HG02884 (cell line): ENCODE measurements at regions not wholly inside any gene's neighbourhood (a gene's known extent, or its start where the extent isn't known, plus 50 kb on each side); places are given as distances from the start of the nearest gene placed in this dataset.
A peak's percentile ranks its signal among the peaks of the same experiment; 100 is the strongest.

Experiments used
- ATAC-seq: cut with Tn5 transposase; IDR thresholded peaks from one replicate; pipeline ENCODE4 v1.9.1; 2021; ENCODE audit warnings: mild to moderate bottlenecking, moderate library complexity; ENCODE audit not compliant: unreplicated experiment

GRCh38 chr5:65068410-65068809 is 299.7 kb downstream of the CWC27 start:
- ATAC-seq: peak; percentile 35

- no peak for ATAC-seq
Observed at GRCh38 chr5:65070026-65070425, 301.3 kb downstream of the CWC27 start.

- ATAC-seq: no peak
Observed at GRCh38 chr5:65072850-65073249, 304.1 kb downstream of the CWC27 start.

DNA sequence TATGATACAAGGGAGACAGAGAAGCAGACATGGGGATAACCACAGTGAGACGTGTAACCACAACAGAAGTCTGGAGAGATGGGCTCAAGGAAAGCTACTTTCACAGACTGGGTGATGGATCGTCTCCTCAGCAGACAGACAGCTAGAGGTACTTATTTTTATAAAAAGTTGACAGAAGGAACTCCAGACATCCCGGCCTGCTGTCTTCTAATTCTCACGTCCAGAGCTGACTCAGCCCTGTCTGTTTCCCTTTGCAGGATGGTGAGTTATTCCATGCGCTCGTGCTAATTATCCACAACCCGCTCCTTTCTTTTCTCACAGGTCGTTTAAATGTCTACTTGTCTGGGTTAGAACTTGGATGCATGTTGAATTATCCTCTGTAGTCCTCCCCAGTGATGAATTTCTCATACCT is 304.5 kb downstream of the CWC27 start:
- ATAC-seq: no peak

- no peak for ATAC-seq
Observed at GRCh38 chr5:65075623-65076250, 307.0 kb downstream of the CWC27 start.

DNA sequence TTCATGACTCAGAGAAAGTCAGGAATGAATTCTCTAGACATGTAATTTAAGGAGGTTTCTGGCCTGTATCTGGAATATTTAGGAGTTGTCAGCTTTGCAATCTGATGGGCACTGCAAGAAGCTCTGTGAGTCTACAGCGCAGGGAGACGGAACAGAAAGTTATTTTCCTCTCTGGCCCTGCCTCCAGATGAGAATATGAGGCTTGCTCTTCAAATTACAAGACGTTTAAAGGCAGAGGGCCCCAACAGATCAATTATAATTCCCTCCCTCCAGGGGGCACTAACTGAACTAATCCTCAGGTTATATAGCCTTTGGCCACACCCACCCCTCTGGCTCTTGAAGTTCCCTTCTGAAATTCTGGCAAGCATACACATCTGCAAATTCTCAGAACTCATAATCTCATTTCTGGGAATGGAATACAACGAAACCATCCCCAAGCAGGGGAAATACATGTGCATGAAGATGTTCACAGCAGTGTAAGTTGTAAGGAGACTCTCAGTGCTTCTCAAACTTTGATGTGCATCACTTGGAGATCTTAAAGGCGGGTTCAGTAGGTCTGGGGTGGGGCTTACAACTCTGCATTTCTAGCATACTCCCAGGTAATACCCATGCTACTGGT is 307.6 kb downstream of the CWC27 start:
- ATAC-seq: peak; percentile 76

DNA sequence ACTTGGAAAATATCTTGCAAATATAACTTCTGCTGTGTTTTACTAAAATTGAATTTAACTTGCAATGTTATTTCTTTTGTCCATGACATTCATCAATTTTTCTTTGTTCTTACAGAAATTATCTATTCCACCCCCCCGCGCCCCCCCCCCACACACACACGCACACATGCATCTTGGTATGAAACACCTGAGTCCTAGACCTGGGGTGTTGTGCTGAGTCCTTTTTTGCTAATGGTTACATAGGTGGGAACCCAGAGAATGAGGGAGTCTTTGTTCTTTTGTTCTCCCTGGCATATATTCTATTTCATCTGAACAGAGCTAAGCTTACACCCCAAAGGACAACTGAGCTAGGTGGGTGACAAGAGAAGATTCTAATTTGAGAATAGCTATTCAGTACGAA is 308.9 kb downstream of the CWC27 start:
- no peak for ATAC-seq

- ATAC-seq: no peak
Observed at GRCh38 chr5:65078331-65078730, 309.6 kb downstream of the CWC27 start.

- ATAC-seq: no peak
Observed at GRCh38 chr5:65081071-65081470, 312.3 kb downstream of the CWC27 start.

DNA sequence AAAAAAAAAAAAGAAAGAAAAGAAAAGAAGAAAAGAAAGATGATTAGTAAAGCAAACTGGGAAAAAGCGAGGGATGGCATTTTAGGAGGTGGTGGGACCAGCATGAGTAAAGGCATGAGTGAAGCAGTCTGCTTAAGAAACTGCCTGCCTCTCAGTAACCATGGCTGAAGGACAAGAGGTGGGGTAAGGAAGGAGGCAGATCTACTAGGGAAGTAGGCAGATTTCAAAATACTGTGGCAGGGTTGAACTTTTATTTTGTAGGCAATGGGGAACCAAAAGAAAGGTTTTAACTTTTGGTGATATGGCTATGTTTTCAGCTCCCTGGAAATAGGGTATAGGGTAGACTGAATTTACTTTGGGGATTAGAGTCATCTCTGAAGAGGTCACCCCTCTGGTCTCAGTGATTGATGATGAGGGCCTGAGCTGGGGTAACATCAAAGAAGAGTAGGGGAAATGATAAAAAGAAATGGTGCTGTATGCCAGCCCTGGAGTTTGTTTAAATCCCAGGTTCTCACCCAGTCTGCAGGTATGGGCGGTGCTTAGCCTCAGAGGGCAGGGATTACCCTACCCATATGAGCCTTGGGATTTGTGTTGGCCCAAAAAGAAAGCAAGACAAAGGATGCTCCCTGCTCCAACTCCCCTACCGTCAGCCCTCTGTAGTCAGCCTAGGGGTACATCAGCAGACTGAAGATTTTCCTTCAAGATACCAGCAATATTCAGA is 316.2 kb downstream of the CWC27 start:
- no peak for ATAC-seq

DNA sequence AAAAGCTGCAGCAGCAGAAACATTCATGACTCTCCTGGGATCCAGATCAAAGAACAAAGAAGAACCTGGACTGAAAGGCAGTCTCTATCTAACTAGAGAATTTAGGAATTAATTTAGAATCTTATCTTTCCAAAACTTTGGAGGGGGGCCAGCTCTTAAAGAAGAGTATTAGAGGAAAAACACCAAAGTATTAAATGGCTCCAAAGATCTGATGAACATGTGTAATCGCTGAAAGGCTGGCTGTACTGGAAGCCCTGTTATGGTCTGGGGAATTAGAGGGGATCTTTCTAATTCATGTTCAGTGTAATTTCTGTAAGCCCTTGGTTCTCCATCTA is 316.8 kb downstream of the CWC27 start:
- no peak for ATAC-seq

DNA sequence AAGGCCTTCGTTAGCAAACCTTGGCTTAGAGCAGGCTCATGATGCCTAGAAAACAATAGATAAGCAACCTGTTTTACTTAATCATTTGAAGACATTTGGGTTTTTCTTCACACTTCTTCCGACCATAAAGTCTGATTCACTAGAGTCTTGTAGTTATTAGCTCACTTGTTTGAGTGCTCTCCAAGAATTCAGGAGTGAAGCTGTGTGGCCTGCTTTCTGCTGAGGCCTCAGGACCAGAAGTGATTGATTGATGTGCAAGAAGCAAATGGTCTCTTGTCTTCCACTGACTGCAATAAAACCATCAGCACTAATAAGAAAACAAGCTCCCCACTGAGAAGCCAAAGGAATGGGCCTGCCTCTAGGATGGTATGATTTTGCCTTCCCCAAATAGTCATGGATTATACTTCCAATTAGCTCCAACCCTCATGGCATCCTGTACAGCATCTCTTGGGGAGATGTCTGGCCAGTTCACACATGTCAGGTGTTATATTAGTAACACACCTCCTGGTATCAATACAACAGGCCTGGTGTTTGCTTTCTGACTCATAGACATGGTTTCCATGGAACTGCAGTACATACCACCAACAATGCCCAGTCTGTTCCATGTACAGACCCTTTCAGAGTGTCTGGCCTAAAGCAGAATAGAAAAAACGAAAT is 317.6 kb downstream of the CWC27 start:
- ATAC-seq: no peak

DNA sequence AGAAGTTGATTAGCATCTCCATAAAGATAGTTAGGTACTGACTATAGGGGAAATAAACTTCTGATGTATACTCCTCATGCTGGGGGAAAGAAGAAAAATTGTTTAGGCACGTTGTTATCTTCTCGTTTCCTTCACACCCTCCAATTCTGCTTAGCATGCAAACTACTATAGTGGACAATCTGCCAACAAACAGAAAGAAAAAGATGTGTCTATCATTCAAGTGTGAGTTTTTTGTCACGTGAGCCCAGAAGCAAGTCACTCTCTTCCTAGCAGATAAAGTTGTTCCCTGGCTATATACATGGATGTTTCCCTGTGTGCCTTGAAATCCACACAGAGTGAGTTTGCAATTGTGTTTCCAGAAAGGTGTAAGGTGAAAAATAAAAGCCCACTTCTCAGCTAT is 318.4 kb downstream of the CWC27 start:
- no peak for ATAC-seq

DNA sequence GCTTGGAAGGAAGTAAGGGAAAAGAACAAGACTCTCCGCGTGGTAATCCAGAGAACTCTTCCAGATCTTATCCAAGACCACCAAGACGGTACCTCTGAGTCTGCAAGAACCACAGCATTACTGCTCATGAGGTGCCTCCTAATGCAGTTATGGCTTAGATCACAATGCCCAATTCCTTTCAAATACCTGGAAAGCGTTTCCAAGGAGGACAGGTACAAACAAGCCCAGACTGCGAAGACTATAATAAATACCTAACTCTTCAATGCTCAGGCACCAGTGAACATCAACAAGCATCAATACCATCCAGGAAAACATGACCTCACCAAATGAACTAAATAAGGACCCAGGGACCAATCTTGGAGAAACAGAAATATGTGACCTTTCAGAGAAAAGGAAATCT is 325.5 kb downstream of the CWC27 start:
- no peak for ATAC-seq

GRCh38 chr5:65098393-65098792 is 329.7 kb downstream of the CWC27 start:
- ATAC-seq: no peak
